Central memory CD8-positive, alpha-beta T cell (primary cell): ENCODE measurements at regions not wholly inside any gene's neighbourhood (a gene's known extent, or its start where the extent isn't known, plus 50 kb on each side); places are given as distances from the start of the nearest gene placed in this dataset.
"Not testable (repeated sequence)": the region's sequence is repeated elsewhere in the genome, so short reads cannot be mapped to it uniquely, and the experiment has no call there.

ENCODE experiments used
- ATAC-seq: fragments of 150-1000 bp; cut with Tn5 transposase; replicated peaks from 2 replicates; pipeline ENCODE4 v1.10.0; 2022; ENCODE audit warnings: mild to moderate bottlenecking, moderate FRiP score, moderate number of reproducible peaks; ENCODE audit not compliant: poor library complexity, severe bottlenecking; ENCODE audit errors: extremely low read depth
- DNase-seq, 2 donors: peaks; one replicate each; pipeline ENCODE4 v3.0.0; 2021; ENCODE audit warnings: low spot score in 2 of 2
- H3K27ac Mint-ChIP-seq: one replicate; pipeline ENCODE4 v1.8.0; 2022; ENCODE audit warnings: low read depth, mild to moderate bottlenecking, moderate library complexity, mixed read lengths
- H3K27me3 Mint-ChIP-seq: one replicate; pipeline ENCODE4 v1.8.0; 2022; ENCODE audit warnings: mixed read lengths
- H3K36me3 Mint-ChIP-seq: one replicate; pipeline ENCODE4 v1.8.0; 2022; ENCODE audit warnings: mild to moderate bottlenecking, moderate library complexity, mixed read lengths; ENCODE audit not compliant: insufficient read depth
- H3K4me1 Mint-ChIP-seq: one replicate; pipeline ENCODE4 v1.8.0; 2022; ENCODE audit warnings: mixed read lengths
- H3K4me3 Mint-ChIP-seq: one replicate; pipeline ENCODE4 v1.8.0; 2022; ENCODE audit warnings: mild to moderate bottlenecking, moderate library complexity, mixed read lengths
- H3K9me3 Mint-ChIP-seq: one replicate; pipeline ENCODE4 v1.8.0; 2022; ENCODE audit warnings: mixed read lengths

DNA sequence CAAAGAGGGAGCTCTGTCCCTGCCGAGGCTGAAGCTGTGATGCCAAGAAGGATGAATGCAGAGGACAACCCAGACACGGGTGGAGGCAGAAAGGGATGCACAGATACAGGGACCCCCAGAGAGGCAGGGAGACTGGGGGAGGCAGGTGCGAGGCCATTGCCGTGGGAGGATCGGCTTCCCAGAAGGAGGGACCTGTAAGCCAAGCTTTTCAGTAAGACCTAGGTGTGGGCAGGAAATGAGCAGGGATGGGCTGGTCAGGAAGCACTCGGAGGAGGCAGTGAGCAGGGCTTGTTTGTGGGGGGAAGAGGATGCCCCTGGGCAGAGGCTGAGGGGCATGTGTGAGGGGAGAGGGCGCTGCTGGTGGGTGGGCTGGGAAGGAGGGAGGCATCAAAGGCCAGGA lies 67.7 kb upstream of the WNT4 start:
- Mint-ChIP-seq H3K36me3 (no peaks in the 10 kb centered on the region), H3K27ac (no peak overlapping the region), H3K27me3 (peaks cover 95% of the 10 kb centered on the region)

DNA sequence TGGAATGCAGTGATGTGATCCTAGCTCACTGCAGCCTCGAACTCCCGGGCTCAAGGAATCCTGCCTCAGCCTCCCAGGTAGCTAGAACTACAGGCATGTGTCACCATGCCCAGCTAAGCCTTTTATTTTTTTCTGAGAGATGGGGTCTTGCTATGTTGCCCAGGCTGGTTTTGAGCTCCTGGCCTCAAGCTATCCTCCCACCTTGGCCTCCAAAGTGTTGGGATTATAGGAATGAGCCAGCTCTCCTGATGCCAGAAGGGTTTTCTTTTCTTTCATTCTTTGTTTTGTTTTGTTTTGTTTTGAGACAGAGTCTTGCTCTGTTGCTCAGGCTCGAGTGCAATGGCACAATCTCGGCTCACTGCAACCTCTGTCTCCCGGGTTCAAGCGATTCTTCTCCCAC lies 68.6 kb upstream of the WNT4 start:
- DNase-seq, H3K9me3 Mint-ChIP-seq, H3K27ac Mint-ChIP-seq, ATAC-seq, H3K36me3 Mint-ChIP-seq, H3K4me1 Mint-ChIP-seq, H3K4me3 Mint-ChIP-seq: not testable (repeated sequence)
- peaks cover 95% of the 10 kb centered on the region for H3K27me3 Mint-ChIP-seq

More for the DNA sequence above, 67.7 kb upstream of the WNT4 start:
- ATAC-seq (no peak), DNase-seq (no peak)
- Mint-ChIP-seq H3K4me1 (no peaks in the 10 kb centered on the region), H3K4me3 (no peak overlapping the region), H3K9me3 (no peaks in the 10 kb centered on the region)

DNA sequence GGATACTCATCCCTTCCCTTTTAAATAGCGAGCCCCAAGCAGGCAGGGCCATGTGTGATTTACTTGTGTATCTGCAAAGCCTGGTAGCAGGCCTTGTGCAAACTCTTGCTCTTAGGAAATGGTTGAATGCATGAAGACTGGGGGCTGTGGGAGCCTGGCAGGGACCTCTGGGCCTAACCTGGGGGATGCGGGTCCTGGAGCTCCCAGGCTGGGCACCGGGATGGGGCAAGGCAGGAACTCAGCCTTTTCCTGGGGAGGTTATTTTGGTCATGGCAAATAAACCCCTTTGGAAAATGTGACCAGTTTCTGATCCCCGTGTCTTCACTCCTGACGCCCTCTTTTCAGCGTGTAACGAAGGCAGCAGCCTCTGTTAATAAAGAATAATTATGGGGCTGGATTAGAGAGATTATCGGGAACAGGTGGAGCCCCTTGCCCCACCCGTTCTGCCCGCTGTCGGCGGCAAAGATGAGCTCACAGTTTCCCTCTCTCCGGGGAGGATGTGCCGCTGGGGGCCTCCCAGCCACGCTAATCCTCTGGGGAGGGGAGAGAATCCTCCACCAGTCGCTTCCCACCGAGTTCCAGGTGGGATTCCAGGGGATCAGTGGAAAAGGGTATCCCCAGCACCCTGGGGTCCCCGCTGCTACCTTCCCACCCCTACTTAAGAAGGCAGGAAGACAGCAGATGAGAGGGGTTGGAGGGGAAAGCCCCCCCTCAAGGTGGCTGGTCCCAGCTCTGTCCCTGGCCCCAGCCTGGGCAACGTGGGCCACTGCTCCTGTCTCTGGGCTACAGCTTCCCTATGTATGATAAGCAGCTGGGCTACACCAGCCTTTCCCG lies 69.7 kb upstream of the WNT4 start:
- no peak overlapping the region for H3K4me3 Mint-ChIP-seq
- H3K27ac Mint-ChIP-seq, result no peak overlapping the region
- DNase-seq (no peak), ATAC-seq (no peak)
- H3K36me3 Mint-ChIP-seq, result no peaks in the 10 kb centered on the region
- H3K9me3 Mint-ChIP-seq, result no peaks in the 10 kb centered on the region
- H3K4me1 Mint-ChIP-seq, result no peaks in the 10 kb centered on the region
- H3K27me3 Mint-ChIP-seq, result peaks cover 84% of the 10 kb centered on the region

DNA sequence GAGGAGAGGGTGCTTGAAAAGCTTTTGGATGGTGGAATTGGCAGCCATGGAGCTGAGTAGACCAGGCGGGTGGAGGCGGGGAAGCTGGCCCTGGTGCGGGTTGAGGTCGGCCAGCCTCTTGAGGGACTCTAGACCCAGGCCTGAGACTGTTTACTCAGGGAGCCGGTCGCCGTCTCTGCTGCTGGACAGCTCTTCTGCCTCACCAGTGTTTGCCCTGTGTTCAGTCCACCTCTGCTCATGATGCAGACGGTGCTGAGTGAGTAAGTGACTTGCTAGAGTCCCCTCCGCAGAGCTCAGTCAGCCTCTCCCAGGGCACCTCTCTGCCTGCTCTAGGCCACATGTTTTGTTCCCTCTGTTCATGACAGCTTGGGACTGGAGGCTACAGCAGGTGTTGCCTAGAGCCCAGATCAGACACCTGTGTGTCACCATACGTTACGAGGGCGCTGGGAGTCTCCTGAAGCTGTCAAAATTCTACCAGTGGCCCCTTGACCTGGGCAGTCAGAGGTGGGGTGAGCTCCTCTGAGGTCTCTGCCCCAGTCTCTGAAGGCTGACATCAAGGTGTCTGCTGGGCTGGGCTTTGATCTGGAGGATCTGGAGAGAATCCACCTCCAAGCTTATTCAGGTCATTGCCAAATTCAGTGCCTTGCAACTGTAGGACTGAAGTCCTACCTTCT lies 73.5 kb upstream of the WNT4 start:
- Mint-ChIP-seq H3K27ac (no peak overlapping the region), H3K4me3 (no peak overlapping the region), H3K36me3 (no peaks in the 10 kb centered on the region), H3K27me3 (peaks cover 68% of the 10 kb centered on the region), H3K4me1 (no peaks in the 10 kb centered on the region), H3K9me3 (no peaks in the 10 kb centered on the region)
- no peak for DNase-seq
- ATAC-seq, result no peak

DNA sequence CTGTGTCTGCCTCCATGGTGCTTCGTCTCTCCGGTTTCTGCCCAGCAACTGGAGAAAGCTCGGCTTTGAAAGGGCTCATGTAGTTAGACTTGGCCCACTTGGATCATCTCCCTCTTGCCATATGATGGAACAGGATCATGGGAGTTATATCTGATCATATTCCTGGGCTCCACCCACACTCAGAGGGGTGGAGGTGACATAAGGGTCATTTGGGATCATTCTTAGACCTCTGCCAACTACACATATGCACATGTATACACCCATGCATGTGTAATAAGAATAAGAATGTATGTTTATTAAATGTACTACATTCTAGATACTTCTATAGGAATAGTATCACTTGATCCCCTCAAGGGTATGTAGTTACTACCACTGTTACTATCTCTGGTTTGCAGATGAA lies 74.1 kb upstream of the WNT4 start:
- H3K27me3 Mint-ChIP-seq, result peaks cover 68% of the 10 kb centered on the region
- no peak for DNase-seq
- no peak for ATAC-seq
- no peak overlapping the region for H3K4me3 Mint-ChIP-seq
- H3K9me3 Mint-ChIP-seq, result no peaks in the 10 kb centered on the region
- H3K4me1 Mint-ChIP-seq, result no peaks in the 10 kb centered on the region
- no peaks in the 10 kb centered on the region for H3K36me3 Mint-ChIP-seq
- no peak overlapping the region for H3K27ac Mint-ChIP-seq

DNA sequence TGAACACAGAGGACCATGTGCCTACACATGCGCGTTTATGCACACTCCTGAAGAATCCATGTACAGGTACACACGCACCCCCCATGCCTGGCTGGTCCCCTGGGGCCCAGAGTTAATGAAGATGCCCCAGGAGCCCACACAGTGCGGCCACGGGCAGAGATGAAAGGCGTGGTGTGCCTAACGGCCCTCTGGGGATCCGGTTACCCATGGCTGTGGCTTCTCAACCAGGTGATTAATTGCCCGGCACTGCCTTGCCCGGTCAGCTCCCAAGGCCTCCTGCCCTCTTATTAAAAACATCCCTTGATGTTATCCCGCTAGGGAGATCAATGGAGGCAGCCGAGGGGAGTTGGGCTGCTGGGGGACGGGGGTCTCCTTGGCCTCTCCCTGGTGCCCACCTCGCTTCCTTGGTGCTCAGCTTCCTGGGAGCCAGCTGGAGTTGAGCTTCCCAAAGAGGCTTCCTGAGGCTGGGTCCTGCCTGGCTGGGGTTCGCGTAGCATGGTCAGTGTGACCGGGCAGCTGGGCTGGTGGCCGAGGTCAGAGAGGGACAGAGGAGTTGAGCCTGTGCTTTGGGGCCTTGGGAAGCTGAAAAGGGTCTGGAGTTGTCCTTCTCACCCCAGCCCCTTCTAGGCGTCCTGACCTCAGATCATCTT lies 75.0 kb upstream of the WNT4 start:
- Mint-ChIP-seq H3K4me3 (no peak overlapping the region), H3K27me3 (peaks cover 68% of the 10 kb centered on the region), H3K36me3 (no peaks in the 10 kb centered on the region), H3K9me3 (no peaks in the 10 kb centered on the region), H3K27ac (no peak overlapping the region), H3K4me1 (no peaks in the 10 kb centered on the region)
- DNase-seq (no peak), ATAC-seq (no peak)

DNA sequence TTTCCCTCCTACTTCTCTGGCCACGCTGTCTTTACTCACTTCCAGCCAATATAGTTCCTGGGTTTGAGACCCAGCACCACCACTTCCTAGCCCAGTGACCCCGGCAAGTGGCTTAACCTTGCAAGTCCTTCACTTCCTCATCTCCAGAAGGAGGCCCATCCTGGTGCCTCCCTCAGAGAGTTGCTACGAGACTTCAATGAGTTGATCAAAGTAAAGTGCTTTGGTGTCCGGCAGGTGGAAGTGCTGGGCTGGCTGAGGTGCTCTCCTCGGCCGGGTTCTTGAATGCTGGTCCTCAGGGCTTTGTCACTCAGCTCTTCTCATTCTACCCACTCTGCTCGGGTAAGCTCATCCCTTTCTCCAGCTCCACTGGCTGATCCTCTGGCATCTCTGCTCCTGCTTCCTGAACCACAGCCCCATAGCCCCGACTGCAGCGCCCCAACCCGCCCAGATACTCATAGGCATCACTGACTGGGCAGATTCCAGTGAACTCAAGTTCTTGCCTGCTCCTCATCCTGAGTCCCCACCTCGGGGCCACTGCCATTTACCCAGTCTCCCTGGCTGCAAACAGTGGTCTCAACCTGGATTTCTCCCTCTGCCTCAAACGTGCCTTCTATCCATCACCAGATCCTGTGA lies 75.8 kb upstream of the WNT4 start:
- Mint-ChIP-seq H3K27me3 (peaks cover 68% of the 10 kb centered on the region), H3K27ac (no peak overlapping the region), H3K9me3 (no peaks in the 10 kb centered on the region), H3K36me3 (no peaks in the 10 kb centered on the region), H3K4me1 (no peaks in the 10 kb centered on the region), H3K4me3 (no peak overlapping the region)
- no peak for DNase-seq
- ATAC-seq, result no peak

DNA sequence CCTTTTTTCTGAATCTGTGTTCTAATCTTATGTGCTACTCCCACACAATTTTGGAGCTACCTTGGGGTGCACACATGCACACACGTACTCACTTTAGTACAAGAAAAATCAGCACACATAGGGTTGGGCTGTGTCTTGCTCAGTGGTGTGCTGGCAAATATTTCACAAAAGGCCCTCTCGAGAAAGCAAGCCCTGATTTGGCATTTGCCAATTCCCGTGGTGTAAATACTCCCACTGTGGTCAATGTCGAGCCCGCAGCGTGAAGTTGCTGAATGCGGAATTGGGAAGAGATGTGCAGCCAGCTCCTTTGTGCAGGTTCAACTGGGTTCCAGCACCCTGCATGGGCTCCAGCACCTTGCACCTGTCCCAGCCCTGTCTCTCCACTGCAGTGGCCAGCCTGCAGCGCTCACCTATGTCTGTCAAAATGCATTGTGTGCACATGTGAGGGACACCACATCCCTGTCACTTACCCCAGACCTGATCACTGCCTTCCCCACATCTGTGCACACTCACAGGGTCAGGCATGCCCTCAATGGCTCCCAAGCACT lies 78.4 kb upstream of the WNT4 start:
- DNase-seq (no peak), ATAC-seq (no peak)
- peaks cover 2% of the 10 kb centered on the region for H3K36me3 Mint-ChIP-seq
- no peak overlapping the region for H3K4me3 Mint-ChIP-seq
- H3K27ac Mint-ChIP-seq, result no peak overlapping the region
- no peaks in the 10 kb centered on the region for H3K4me1 Mint-ChIP-seq
- no peaks in the 10 kb centered on the region for H3K9me3 Mint-ChIP-seq
- peaks cover 66% of the 10 kb centered on the region for H3K27me3 Mint-ChIP-seq

DNA sequence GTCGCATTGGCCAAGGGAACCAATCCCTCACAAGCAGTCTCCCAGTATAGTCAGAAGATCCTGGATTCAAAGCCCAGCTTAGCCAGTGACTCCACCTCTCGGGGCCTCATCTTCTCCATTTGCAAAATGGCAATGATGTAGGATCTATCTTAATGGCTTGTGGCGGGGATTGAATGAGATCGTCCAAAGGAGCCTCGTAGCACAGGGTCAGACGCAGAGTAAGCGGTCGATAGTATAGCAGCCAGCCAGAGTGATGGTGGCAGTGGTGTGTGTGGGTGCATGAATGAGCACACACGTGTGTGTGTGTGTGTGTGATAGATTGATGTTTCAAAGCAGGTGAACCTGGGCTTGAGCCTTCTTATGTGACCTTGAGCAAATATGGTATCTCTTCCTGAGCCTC lies 79.8 kb upstream of the WNT4 start:
- Mint-ChIP-seq H3K27me3 (peaks cover 75% of the 10 kb centered on the region), H3K4me3 (no peak overlapping the region), H3K27ac (no peak overlapping the region), H3K4me1 (no peaks in the 10 kb centered on the region), H3K9me3 (no peaks in the 10 kb centered on the region), H3K36me3 (peaks cover 2% of the 10 kb centered on the region)
- ATAC-seq, result no peak
- DNase-seq, result no peak

DNA sequence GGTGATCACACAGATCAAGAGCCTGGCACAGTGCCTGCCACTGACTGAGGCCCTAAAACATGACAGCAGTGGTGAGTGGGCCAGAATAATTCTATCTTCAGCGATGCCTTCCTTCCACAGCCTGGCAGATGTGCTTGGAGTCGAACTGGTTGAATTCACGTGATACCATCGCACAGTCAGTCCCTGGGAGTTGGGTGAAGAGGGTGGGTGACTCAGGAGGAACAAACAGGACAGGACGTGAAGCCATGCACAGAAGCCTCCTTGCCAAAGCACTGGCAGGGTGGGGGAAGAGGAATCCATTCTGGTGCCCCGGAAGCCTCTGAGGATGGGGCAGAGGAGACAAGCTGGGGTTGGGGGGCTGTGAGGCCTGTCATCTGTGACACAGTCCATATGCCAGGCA lies 80.3 kb upstream of the WNT4 start:
- Mint-ChIP-seq H3K27me3 (peaks cover 75% of the 10 kb centered on the region), H3K4me1 (no peaks in the 10 kb centered on the region), H3K36me3 (peaks cover 2% of the 10 kb centered on the region), H3K9me3 (no peaks in the 10 kb centered on the region), H3K4me3 (no peak overlapping the region), H3K27ac (no peak overlapping the region)
- no peak for DNase-seq
- no peak for ATAC-seq

DNA sequence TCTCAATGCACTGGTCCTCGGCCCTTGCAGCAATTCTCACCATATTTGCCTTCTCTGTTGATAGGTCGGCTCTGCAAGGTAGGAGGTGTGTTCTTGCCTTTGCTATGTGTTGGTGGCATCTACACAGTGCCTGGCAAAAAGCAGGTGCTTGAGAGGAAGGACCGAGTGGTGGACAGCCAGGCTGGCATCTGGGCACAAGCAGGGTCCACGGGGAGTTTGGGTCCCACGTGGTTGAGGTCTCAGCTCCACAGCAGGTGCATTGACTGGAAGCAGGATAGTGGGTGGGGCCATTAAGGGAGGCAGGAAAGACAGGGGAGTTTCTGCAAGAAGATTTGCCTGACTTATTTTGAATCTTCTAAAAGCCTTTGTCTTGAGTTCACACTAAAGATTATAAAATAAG lies 81.2 kb upstream of the WNT4 start:
- peaks cover 2% of the 10 kb centered on the region for H3K36me3 Mint-ChIP-seq
- no peak overlapping the region for H3K4me3 Mint-ChIP-seq
- ATAC-seq (no peak), DNase-seq (no peak)
- H3K27ac Mint-ChIP-seq, result no peak overlapping the region
- no peaks in the 10 kb centered on the region for H3K4me1 Mint-ChIP-seq
- H3K27me3 Mint-ChIP-seq, result peaks cover 67% of the 10 kb centered on the region
- H3K9me3 Mint-ChIP-seq, result no peaks in the 10 kb centered on the region

DNA sequence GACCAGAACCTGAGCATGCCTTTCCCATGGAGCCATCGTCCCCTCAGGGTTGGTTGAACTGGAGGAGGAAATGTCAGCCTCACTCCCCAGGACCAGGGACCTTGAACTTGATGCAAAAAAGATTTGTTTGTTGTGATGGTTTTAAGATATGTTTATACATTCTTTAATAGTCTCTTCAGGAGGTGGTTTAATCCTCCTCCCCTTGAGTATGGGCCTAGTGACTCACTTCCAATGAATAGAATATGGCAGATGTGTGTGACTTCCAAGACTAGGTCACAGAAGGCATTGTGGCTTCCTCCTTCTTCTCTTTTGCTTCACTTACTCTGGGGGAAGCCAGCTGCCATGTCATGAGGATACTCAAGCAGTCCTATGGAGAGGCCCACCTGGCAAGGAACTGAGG lies 81.7 kb upstream of the WNT4 start:
- H3K27ac Mint-ChIP-seq, result no peak overlapping the region
- H3K27me3 Mint-ChIP-seq, result peaks cover 62% of the 10 kb centered on the region
- no peaks in the 10 kb centered on the region for H3K9me3 Mint-ChIP-seq
- DNase-seq (no peak), ATAC-seq (no peak)
- H3K36me3 Mint-ChIP-seq, result peaks cover 2% of the 10 kb centered on the region
- H3K4me3 Mint-ChIP-seq, result no peak overlapping the region
- no peaks in the 10 kb centered on the region for H3K4me1 Mint-ChIP-seq
